GM19372 (cell line): ENCODE measurements at regions not wholly inside any gene's neighbourhood (a gene's known extent, or its start where the extent isn't known, plus 50 kb on each side); places are given as distances from the start of the nearest gene placed in this dataset.

Experiments
- ATAC-seq: cut with Tn5 transposase; IDR thresholded peaks from one replicate; pipeline ENCODE4 v1.9.1; 2021; ENCODE audit warnings: mild to moderate bottlenecking, low read depth, moderate library complexity; ENCODE audit not compliant: unreplicated experiment

DNA sequence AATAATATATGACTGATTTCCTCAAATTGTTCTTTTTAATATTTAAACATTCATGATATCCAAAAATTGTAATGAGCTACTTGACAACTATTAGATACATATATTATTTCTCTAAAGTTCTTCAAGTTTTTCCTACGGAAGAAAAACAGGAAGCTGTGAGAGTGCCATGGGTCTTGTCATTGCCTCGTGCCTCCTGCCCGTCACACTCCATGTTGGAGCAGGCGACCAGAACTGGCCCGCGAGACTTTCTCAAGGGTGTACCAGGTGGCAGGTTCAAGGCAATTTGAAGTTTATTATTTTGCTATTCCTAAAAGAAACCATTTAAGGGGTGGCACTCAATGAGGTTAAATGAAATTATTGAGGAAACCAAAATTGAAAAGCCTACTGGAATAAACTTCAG is 337.2 kb downstream of the HACE1 start:
- no peak for ATAC-seq

DNA sequence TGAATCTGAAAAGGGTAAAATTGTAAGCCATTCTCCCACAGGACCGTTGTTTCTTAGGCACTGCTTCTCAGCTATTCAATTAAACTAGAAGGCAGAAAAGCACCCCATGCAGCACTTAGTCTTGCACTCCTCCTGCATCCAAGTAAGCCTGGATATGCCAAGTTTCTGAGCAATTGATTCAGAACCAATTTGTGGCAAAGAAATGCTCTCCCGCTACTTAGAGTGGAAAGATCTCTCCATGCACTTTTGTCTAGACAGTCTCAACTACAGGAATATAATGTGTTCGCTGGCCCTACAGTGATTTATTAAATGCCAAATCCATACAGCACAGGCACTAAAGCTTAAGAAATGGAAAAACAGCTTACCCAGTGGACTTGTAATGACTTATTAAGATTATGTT is 338.5 kb downstream of the HACE1 start:
- ATAC-seq: no peak

DNA sequence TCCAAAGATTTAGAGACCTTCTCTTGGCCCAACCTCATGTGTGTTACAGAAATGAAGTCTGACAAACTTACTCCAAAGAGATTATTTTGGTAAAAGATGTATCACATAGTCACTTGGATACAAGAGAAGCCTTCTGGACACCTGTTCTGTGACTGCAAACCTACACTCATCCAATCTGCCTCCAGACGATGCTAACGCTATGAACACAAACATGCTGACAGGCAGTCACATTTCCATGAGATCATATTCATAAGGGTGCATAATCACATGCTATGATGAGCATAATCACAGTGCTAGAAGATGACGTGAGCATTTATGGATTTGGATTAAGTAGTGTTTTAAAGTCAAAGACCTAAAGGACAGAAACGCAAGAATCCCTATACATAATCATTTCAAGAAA is 340.2 kb downstream of the HACE1 start:
- no peak for ATAC-seq

DNA sequence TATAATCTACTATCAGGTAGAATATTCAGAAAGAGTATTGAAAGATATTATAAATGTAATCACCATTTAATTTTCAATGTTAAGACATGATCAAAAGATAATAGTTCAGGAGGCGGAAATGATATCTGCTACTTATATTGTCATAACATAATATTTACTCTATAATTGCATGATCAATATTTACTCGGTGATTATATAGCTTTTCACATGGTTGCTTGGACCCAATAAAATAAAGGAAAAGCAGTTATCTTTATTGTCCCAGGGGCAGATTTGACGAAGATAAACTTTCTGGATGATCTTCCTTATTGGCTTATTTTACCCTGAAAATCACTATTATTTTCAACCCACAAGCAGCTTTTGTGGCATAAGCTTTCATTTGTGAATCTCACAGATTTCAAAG is 350.4 kb downstream of the HACE1 start:
- ATAC-seq: no peak

- no peak for ATAC-seq
Observed at GRCh38 chr6:104506429-104506828, 353.3 kb downstream of the HACE1 start.

DNA sequence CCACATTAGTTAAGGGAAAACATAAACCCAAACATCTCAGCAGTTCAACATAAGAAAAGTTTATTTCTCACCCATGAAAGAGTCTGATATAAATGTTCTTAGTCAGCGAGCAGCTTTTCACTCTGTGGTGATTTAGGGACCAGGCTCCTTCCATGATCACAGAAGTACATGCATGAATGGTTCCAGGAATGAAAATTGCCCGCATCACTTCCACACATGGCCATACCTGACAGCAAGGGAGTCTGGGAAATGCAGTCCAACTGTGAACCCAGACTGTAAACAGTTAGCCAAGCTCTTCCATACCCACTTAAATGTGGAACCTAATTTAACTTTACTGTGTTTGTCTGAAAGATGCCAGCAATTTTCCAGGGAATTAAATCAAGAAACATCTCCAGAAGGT is 353.9 kb downstream of the HACE1 start:
- no peak for ATAC-seq

DNA sequence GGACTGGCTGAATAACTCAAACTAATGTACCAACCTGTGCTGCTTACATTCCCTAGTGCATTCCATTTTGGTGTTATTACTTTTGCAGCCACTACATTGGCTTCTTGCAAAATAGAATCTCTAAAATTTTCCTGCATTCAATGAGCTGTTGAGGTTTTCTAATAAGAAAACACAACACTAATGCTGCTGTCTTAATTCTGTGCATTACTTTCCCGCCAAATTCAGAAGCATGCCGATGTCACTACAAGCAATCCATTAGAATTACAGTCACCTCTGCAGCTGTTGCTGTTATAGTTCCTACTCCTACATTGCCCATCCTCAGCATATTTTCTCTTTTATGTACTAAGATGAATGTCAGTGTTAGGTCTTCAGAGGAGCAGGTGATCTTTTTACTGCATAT is 359.5 kb downstream of the HACE1 start:
- ATAC-seq: no peak

GRCh38 chr6:104486035-104486434 is 373.7 kb downstream of the HACE1 start:
- no peak for ATAC-seq

- no peak for ATAC-seq
Observed at GRCh38 chr6:104484626-104485025, 375.1 kb downstream of the HACE1 start.

DNA sequence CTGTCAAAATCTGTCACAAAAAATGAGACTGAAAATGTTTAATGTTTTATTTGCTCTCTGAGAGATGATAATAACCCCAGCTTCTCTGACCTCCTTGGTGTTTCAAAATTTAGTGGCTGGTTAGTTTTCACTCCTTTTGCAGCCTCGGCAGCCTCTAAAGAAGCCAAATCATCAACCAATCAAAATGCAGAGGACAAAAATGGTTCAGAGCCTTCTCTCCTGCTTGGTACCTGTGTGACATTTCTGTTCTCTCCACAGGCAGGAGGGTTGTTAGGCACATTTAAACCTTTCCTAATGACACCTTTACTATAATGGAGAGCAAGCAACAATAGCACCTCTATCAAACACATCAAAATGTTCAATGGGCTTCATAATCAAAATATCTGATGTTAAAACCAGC is 375.5 kb downstream of the HACE1 start:
- no peak for ATAC-seq

GRCh38 chr6:104483225-104483834 is 376.4 kb downstream of the HACE1 start:
- ATAC-seq: no peak

- ATAC-seq: no peak
Observed at GRCh38 chr6:104477569-104477968, 382.1 kb downstream of the HACE1 start.

- ATAC-seq: no peak
Observed at GRCh38 chr6:104473021-104473429, 386.7 kb downstream of the HACE1 start.

- ATAC-seq: no peak
Observed at GRCh38 chr6:104472021-104472901, 387.5 kb downstream of the HACE1 start.

DNA sequence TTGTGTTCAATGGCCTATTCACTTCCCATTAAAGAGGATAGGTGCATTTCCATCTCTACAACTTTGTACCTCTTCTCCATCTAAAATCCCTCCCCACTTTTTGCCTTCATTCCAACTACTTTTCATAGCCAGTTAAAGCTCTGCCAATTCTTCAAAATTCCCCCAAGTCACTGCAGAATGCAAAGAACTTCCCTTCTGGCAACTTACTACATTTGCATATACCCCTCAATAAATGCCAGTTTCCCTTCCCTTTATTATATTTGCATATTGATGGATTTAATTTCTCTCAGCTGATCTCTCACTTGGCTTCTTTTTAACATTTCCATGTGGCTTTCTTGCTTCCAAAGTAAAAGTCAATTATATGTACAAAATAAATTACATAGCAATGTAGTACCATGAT is 393.4 kb downstream of the HACE1 start:
- ATAC-seq: no peak

- ATAC-seq: no peak
Observed at GRCh38 chr6:104462811-104463599, 396.7 kb downstream of the HACE1 start.

- no peak for ATAC-seq
Observed at GRCh38 chr6:104460738-104461483, 398.8 kb downstream of the HACE1 start.

GRCh38 chr6:104459543-104459942 is 400.2 kb downstream of the HACE1 start:
- ATAC-seq: no peak

DNA sequence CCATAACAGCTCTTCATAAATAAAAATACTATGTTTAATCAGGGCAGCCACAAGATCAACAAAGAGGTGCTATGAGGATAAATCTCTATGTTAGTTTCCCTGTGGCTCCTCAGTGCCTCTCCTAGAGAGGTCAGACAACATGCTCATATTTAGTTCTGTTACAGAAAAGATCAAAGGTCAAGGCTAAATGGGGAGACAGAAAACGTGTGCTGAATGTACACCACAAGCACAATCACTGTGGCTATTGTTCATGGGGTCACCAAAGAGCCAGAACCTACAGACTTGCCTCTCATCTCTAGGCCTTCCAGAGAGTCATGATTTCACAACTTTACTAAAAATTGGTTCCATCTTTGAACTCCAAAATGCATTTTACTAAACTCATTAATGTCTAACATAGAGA is 409.8 kb downstream of the HACE1 start:
- ATAC-seq: no peak
